HG02973 (cell line): ENCODE measurements at regions not wholly inside any gene's neighbourhood (a gene's known extent, or its start where the extent isn't known, plus 50 kb on each side); places are given as distances from the start of the nearest gene placed in this dataset.
"Not testable (repeated sequence)": the region's sequence is repeated elsewhere in the genome, so short reads cannot be mapped to it uniquely, and the experiment has no call there.

Experiments
- ATAC-seq: cut with Tn5 transposase; IDR thresholded peaks from one replicate; pipeline ENCODE4 v1.9.1; 2021; ENCODE audit warnings: moderate library complexity; ENCODE audit not compliant: unreplicated experiment

DNA sequence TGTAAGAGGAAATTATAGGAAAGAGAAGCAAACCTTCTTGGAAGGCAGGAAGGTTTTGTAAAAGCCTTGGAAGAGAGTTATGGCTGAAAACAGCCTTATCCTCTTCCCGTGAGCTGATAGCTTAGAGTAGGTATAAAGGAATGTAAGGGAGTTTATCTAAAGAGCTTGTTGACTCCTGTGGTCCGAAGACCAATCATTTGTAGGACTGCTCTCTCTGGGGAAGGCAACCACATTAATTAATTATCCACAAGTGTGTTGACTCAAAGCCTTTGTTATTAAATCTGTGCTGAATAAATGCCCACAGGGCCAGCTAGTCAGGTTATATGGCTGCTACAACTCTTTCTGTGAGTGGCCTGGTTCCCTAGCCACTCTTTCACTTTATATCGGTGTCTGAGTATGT lies 452.1 kb upstream of the RASGRP1 start:
- ATAC-seq, result no peak

DNA sequence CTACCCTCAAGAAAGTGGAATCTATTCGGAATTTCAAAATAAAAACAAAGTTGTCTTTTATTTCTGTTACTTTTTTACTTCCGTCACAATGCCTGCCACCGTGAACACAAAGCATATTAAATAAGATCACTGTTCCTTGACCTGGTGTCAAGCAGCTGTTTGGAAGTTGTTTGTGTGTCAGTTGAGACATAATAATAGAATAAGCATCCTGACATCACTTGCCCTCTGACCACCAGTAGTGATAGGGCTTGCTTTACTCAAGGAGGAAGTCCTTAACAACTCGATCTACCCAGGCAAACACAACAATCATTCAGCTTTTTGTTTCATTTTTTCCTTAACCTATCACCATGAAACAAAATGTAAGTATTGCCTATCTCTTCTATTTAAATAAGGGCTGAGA lies 454.4 kb upstream of the RASGRP1 start:
- ATAC-seq, result no peak

DNA sequence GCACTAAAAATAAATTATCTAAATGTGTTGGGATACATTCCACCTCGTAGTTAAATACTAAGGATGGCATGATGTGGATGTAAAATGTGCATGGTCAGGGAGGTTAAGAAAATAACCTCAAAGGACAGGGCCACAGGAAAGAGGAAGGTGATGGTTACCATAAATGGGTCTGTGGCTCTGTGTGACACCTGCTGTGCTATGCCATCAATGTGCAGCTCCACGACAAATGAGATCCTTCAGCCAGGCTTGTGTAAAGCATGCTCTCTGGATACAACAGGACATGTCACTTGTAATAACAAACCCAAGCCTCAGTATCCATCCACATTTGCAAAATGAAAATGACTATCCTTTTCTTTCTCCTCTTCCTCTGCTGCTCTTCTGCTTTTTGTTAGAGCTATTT lies 456.7 kb upstream of the RASGRP1 start:
- no peak for ATAC-seq

DNA sequence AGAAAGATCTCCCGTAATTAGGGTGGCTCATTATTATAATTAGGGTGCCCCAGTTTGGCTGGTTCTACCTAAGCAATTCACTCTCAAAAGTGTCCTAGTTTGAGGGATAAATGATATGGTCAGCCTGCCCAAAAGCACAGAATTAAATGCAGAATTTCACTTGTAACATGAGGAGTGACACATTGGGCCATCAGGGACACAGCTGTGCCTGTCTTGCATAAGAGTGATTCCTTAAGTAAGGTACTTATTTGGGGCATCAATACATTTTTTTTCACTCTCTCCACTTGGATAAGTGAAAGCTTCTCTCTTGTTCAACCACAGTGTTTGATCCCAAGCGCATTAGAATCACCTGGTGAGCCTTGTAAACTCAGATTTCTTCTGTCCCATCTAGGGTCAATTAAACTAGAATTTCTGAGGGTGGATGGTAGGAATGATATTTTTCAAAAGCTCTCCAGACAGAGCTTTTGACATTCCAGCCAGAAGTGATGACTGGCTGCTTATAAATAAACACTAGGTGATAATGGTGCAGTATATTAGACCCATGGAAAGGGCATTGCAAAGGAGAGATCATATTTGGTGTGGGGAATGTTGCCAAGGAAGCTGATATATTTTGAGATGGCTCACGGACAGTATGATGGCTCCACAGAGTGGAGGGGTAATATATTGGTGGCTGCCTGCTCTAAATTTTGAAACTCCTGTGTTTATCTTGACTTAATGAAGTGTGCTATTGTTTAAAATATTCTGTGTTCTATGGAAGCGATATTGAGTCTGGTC lies 458.1 kb upstream of the RASGRP1 start:
- ATAC-seq, result no peak

DNA sequence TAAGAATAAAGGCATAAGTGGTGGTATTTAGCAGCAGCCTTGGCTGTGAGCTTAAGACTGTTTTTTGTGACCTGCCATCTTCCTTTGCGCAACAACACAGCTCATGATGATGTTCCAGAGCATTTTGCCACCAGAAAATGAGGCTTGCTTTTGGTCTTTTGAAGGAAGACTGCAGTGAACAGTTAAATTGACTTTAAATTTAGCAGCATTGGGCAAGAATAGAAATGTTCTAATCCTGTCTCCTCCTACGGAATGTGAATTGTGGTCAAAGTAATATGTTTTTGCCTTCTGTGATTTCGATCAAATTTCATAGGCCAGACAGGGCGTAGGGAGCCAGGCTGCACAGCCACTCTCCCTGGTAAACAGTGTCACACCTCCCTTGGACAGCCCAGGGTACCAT lies 460.7 kb upstream of the RASGRP1 start:
- ATAC-seq, result no peak

DNA sequence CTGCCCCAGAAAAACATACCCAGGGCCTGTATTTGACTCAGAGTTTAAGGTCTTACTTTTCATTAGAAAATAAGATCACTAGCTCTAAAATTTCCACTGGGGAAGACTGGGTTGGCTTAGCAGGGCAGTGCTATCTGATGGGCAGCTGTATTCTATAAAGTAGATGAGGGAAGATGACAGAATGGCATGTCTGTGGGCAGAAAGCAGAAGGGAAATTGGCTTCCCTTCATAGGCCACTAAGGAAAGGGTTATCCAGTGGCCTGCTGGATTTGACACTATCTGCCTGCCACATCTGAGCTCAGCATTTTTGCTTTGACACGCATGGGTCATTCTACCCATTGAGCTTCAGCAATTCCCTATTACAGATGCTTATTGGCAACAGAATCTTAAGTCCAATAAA lies 461.3 kb upstream of the RASGRP1 start:
- no peak for ATAC-seq

DNA sequence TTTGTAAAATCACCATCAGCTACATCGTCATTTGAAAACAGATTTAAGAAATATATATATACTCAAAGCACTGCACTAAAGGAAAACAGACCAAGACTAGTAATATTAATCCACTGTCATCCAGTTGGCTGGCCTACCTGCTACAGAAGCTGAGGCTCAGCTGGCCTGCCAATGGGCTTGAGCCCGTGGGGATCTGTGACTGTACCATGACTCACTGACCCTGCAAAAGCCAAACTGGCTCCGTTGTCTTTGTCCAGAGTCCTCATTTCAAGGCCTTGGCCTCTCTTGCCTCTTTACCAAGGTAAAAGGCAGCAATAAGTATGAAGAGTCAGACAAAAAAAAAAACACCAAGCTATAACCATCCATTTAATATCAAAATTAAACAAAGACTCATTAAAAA lies 463.5 kb upstream of the RASGRP1 start:
- ATAC-seq, result no peak

DNA sequence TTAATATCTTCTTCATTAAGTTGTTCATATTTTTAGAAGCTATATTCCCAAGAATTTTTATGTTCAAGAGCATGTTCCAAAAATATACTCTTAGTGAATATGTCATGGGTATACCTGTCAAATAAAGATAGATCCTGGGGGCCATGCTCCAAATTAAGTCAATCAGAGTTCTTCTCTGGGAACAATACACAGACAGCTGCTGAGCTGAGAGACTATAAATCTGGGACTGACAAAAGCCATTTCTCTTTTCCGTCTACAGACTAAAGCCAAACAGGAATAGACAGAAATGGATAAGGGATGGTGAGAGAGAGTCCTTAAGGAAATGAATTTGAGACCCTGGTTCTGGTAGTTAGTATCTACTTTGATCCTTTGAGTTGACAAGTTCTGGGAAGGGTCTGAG lies 465.1 kb upstream of the RASGRP1 start:
- no peak for ATAC-seq

DNA sequence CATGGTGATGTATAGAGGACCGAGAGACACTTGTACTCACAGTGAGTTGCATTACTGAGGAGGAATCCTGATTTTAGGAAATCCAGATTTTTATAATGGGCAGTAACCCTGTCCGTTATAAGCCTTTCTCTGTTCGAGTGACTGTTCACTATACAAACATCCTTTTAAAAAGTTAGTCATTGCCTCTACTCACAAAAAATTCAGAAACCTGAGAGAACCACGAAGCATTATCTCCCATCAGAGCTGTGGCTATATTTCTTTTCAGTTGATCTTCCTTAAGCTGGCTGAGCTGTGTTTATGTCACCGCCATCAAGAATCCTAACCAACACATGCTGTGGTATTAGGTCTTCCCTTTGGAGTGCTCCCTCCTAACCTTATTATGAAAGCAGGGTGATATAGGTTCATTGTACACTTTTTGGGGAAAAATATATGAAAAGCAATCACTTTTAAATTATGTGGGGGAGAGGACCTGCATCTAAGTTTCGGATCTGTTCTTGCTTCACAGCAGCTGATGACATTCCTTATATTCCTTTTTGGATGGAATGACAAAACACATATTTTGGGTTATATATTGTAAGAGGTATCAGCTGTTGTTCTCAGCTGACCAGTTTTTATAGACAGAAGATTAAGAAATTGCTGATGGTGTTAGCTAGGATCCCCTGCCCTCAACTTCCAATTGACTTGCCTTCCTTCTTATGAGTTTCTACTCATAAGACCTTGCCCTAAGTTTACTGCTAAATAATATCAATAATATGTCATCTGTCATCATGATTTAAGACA lies 465.9 kb upstream of the RASGRP1 start:
- no peak for ATAC-seq

DNA sequence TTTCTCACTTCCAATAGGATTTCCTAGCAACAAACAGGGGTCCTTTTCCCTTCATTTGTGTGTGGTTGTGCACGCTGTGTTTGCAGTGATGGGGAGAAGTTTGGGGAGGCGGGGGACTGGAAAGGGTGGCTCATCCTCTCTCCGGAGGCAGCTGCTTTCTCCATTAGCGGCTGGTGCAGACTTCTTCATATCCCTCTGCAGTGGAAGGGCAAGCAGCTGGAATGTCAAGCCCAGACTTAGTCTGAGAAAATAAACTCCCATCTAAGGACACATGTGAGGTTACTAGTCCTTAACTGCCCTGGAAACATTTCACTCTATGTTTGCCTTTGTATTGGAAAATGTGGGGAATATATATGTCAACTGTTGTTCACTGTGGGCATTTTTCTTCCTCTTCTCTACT lies 467.0 kb upstream of the RASGRP1 start:
- ATAC-seq, result no peak

DNA sequence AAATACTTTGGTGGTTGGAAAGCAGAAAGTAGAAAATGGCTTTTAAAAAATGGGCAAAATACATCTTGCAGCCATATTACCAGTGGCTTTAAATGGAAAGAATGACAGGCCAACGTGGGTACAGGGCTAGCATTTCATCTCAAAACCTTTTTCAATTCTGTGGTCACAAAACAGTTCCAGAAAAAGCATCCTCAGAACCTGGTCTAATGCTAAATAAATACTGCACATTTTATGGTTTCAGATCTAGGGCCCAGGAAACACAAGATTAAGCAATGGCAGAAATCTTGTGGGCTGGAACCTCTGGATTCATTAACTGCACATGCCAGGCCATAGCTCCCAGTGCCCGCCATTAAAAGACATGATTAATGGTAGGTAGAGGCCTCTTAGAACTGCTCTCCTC lies 470.2 kb upstream of the RASGRP1 start:
- no peak for ATAC-seq

DNA sequence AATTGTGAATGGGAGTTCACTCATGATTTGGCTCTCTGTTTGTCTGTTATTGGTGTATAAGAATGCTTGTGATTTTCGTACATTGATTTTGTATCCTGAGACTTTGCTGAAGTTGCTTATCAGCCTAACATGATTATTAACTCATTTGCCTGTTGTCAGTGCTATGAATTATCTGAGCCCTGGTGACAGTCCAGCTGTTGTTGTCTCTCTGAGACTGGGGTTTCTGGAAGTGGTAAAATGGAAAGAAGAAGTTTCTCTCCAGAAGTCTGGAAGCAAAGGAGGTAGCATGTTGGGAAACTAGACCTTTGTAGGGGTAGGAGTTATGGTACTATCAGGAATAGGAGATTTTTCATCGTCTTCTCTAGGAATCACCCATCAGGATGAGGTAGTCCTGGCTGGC lies 473.0 kb upstream of the RASGRP1 start:
- ATAC-seq, result not testable (repeated sequence)

DNA sequence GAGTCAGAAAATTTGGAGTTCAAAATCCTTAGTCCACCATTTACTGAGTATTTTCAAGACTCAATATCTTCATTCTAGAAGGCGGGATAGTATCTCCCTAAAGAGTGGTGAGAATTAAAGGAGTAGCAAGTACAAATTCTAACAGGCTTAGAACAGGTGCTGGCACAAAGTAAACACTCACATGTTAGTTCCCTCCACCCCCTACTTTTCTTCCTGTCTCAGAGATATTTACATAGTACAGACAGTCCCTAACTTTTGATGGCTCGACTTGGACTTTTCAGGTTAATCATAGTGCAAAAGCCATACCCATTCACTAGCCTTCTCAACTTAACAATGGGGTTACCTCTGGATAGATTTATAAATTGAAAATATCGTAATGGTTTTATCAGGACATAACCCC lies 476.2 kb upstream of the RASGRP1 start:
- no peak for ATAC-seq

DNA sequence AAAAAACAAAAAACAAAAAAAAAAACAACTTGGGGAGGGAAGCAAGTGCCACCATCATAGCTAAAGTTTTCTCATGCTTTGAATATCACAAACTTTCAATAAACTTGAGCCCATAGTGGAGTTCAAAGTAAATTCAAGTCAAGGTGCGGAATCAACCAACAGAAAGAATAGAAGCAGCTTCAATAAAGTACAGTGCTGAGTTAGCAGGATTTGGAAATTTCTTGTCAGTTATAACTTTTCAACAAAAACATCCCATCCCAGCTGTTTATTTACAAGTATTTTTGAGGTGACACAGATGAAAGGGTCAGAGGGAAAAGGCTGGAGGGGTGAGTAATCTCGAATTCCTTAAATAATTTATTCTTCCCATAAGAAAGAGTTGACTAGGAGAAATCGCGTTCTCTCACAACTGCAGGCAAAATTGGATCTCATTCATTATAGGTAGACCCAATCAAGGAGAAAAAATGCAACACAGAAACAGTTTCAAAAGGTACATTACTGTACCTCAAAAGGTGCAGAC lies 477.4 kb upstream of the RASGRP1 start:
- ATAC-seq, result no peak

DNA sequence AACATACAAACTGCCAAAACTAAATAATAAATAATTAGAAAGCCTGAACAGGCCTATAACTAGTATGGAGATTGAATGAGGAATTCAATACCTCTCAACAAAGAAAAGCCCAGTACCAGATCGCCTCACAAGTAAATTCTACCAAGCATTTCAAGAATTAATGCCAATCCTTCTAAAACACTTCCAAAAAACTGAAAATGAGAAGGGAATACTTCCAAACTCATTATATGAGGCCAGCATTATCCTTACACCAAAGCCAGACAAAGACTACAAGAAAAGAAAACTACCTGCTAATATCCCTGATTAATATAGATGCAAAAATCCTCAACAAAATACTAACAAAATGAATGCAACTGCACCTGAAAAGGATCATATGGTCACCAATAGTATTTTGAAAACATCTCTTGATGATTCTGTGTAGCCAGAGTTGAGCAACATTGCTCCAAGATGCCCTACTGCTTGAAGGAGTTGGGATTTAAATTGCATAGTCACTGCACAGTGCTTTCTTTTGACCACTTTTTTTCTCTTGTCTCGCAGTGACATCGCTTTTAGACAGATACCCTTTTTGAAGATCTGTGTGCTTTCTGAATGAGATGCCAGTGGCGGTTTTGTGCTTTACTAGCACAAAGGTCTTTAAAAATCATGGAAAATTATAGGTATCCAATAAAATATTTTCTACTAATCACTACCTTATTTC lies 487.2 kb upstream of the RASGRP1 start:
- no peak for ATAC-seq

DNA sequence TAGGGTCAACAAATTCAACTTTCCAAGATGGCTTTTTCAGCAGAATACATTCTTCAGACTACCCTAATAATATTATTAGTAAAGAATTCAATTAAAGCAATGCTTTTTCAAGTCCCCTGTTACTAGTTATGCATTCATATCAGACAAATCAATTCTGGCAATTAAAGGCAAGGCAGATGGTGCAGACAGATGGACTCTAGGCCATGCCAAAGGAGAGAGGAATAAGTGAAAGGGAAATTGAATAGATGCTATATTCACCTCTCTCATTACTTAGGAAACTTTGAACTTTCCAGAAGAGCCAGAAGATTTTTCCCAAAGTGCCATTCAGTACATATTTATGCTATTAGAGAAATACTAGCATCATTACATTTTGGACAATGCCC lies 487.7 kb upstream of the RASGRP1 start:
- ATAC-seq, result no peak

DNA sequence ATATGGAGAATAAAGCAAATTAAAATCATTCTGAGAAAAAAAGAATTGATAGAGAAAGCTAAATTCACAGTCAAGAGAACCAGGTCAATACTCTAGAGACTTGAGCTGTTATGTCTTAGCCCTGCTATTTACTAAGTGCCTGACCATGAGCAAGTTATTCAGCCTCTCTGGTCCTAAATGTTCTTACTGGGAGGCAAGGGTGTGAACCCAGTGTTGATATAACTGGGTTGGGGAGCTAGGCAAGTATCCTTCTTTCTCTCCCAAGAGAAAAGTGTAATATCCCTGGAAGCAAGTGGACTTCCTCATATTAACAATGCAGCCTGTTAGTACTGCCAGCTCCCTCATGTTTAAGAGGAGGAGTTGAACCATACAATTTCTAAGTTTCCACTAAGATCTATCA lies 488.9 kb upstream of the RASGRP1 start:
- ATAC-seq, result no peak

DNA sequence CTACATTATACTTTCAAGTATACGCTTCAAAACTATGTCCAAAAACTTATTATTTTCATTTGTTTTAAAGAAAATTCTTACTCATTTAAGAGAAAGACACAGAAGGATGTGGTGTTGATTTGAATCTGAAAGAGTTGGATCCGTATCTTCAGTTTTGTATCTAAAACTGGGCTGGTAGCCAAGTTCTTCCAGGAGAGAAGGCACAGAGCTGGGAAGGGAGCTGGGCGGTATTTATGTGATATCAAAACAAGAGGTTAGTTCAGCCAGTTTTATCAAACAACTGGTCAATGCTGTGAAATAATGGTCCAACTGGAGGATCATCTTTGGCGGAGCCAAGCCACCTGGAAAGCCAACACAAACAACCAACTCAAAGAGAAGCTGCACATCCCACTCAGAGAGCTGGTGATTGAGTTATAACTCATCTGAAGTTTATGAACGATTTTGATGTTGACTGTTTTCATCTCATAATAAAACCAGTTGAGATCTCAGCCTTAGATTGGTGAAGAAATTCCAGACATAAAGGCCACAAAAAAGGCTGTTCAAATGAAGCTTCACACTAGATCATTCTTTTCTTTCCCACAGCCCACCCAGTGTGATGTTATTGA lies 489.6 kb upstream of the RASGRP1 start:
- no peak for ATAC-seq

DNA sequence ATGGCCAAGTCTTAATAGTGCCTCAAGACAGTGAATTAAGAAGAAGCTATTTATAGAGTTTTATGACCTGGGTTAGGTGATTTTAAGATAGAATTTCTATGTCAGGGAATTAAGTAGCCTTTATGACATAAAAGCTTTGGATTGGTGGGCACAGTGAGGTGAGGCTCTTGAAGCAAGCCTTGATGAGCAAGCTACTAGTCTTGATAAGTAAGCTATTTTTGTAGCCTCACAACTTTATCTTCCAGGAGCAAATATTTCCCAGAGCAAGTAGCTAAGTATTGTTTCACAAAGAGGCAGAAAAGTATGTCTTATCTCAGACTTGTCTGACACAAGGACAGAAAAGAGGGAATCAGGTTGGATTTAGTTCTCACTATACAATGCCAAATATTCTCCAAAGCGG lies 491.7 kb upstream of the RASGRP1 start:
- no peak for ATAC-seq

DNA sequence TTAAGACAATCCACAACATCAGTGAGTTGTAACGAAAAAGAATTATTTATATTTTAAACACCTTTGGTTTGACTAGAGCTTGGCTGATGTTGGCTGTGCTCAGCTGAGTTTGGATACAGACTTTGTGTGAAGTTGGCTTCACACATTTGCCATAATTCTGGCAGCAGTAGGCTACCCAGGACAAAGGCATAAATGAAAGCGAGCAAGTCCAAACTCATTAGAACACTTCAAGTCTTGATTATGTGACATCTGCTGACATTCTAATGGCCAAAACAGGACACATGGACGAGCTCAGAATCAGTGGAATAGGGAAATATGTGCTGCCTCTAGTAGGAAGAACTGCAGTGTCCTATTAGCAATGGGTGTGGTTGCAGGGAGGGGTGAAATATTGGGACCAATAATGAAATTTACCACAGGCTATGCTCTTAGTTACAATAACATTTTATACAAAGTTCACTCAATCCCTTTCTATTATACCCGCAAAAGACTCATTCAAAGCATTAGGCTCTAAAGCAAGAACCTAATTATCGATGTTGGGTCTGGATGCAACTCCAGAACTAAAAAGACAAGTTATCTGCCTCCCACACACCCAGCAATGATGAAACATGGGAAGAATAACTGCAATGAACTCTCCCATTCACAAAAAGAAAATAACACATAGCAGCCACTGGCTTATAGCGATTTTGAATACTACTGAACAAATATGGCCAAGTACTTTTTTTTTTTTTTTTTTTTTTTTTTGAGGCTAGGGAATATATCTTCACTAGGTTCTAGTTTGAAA lies 493.9 kb upstream of the RASGRP1 start:
- no peak for ATAC-seq

DNA sequence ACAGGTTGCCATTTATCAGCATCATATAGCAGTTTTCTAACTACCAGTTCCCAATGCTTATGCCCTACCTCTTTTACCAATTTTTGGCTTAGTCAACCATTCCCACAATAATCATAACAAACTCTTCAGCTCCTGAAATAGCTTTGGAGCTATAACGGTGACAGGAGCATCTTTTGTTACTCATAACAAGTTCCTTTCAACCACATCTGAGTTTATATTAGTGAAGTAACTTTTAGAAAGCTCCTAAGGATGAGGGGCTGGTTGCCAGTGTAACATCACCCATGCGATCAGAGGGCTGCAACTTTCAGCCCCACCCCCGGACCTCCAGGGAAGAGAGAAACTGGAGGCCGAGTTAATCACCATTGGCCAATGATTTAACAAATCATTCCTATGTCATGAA lies 495.3 kb upstream of the RASGRP1 start:
- no peak for ATAC-seq
